ENCODE measurements at regions not wholly inside any gene's neighbourhood (a gene's known extent, or its start where the extent isn't known, plus 50 kb on each side); places are given as distances from the start of the nearest gene placed in this dataset.
"Not testable (repeated sequence)": the region's sequence is repeated elsewhere in the genome, so short reads cannot be mapped to it uniquely, and the experiment has no call there.

DNA sequence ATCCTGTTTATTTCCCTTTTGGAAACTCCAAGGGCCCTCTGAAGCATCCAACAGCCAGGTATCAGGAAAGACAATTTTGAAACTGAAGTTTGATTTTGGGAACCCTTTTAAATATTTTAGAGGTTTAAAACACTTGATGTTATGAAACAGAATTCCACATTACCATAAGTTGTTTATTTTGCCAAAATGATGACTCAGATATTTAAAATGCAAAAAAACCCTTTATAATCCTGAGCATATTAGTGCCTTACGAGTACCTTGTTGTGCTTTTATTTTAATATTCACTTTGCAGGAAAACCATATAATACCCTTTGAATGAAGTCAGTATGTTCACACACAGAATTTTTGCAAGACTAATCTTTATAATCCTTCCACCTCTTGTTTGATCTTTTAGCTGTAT, 765.1 kb upstream of the CA10 start:
- TF ChIP-seq, protein P1, sequence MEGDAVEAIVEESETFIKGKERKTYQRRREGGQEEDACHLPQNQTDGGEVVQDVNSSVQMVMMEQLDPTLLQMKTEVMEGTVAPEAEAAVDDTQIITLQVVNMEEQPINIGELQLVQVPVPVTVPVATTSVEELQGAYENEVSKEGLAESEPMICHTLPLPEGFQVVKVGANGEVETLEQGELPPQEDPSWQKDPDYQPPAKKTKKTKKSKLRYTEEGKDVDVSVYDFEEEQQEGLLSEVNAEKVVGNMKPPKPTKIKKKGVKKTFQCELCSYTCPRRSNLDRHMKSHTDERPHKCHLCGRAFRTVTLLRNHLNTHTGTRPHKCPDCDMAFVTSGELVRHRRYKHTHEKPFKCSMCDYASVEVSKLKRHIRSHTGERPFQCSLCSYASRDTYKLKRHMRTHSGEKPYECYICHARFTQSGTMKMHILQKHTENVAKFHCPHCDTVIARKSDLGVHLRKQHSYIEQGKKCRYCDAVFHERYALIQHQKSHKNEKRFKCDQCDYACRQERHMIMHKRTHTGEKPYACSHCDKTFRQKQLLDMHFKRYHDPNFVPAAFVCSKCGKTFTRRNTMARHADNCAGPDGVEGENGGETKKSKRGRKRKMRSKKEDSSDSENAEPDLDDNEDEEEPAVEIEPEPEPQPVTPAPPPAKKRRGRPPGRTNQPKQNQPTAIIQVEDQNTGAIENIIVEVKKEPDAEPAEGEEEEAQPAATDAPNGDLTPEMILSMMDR (IDR thresholded peaks at IDR 0.05; ENCODE audit: poor library complexity, severe bottlenecking), result no peak
- Histone ChIP-seq H3K36me3 (ENCODE audit: low read depth) (no peaks in the 10 kb centered on the region), H3K9me3 (ENCODE audit: severe bottlenecking) (no peaks in the 10 kb centered on the region), H3K4me3 (ENCODE audit: severe bottlenecking) (no peak overlapping the region), H3K4me1 (ENCODE audit: insufficient read depth, poor library complexity, severe bottlenecking) (no peaks in the 10 kb centered on the region), H3K27me3 (ENCODE audit: insufficient read depth, poor library complexity, severe bottlenecking) (peaks cover 1% of the 10 kb centered on the region), H3K27ac (ENCODE audit: poor library complexity, severe bottlenecking) (no peak overlapping the region)
- DNase-seq (ENCODE audit: low spot score) (no peak), ATAC-seq (ENCODE audit: low read depth) (no peak)

GRCh38 chr17:52899235-52899634, 740.7 kb upstream of the CA10 start:
- DNase-seq (ENCODE audit: low spot score), result no peak
- TF ChIP-seq, protein P1 (IDR thresholded peaks at IDR 0.05; ENCODE audit: poor library complexity, severe bottlenecking), result no peak
- Histone ChIP-seq H3K4me3 (ENCODE audit: severe bottlenecking) (no peak overlapping the region), H3K9me3 (ENCODE audit: severe bottlenecking) (no peaks in the 10 kb centered on the region), H3K36me3 (ENCODE audit: low read depth) (no peaks in the 10 kb centered on the region), H3K27me3 (ENCODE audit: insufficient read depth, poor library complexity, severe bottlenecking) (no peaks in the 10 kb centered on the region), H3K27ac (ENCODE audit: poor library complexity, severe bottlenecking) (no peak overlapping the region), H3K4me1 (ENCODE audit: insufficient read depth, poor library complexity, severe bottlenecking) (no peaks in the 10 kb centered on the region)
- no peak for ATAC-seq (ENCODE audit: low read depth)

GRCh38 chr17:52895272-52895671, 736.8 kb upstream of the CA10 start:
- Histone ChIP-seq H3K27ac (ENCODE audit: poor library complexity, severe bottlenecking) (no peak overlapping the region), H3K4me1 (ENCODE audit: insufficient read depth, poor library complexity, severe bottlenecking) (no peaks in the 10 kb centered on the region), H3K36me3 (ENCODE audit: low read depth) (no peaks in the 10 kb centered on the region), H3K9me3 (ENCODE audit: severe bottlenecking) (no peaks in the 10 kb centered on the region), H3K4me3 (ENCODE audit: severe bottlenecking) (no peak overlapping the region), H3K27me3 (ENCODE audit: insufficient read depth, poor library complexity, severe bottlenecking) (no peaks in the 10 kb centered on the region)
- TF ChIP-seq, protein P1 (IDR thresholded peaks at IDR 0.05; ENCODE audit: poor library complexity, severe bottlenecking), result no peak
- ATAC-seq (ENCODE audit: low read depth) (no peak), DNase-seq (ENCODE audit: low spot score) (no peak)

DNA sequence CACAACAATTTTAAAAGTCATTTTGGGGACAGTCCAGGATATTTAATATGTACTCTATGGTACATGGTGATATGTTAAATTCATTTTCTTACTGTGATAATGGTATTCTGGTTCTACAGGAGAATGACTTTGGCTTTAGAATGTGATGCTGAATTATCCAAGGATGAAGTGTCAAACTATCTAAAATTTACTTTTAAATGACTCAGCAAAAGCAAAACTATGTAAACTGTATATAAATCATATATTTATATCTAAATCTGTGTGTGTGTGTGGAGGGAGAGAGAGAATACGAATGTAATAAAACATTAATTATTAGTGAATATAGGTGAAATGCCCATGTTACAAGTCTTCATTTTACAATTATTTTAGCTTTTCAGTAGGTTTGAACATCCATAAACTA, 733.8 kb upstream of the CA10 start:
- H3K4me1 ChIP-seq (ENCODE audit: insufficient read depth, poor library complexity, severe bottlenecking), result no peaks in the 10 kb centered on the region
- H3K27me3 ChIP-seq (ENCODE audit: insufficient read depth, poor library complexity, severe bottlenecking), result no peaks in the 10 kb centered on the region
- no peak overlapping the region for H3K4me3 ChIP-seq (ENCODE audit: severe bottlenecking)
- no peaks in the 10 kb centered on the region for H3K36me3 ChIP-seq (ENCODE audit: low read depth)
- no peak for ATAC-seq (ENCODE audit: low read depth)
- no peak overlapping the region for H3K27ac ChIP-seq (ENCODE audit: poor library complexity, severe bottlenecking)
- no peak for DNase-seq (ENCODE audit: low spot score)
- TF ChIP-seq, protein P1 (IDR thresholded peaks at IDR 0.05; ENCODE audit: poor library complexity, severe bottlenecking), result no peak
- H3K9me3 ChIP-seq (ENCODE audit: severe bottlenecking), result no peaks in the 10 kb centered on the region

GRCh38 chr17:52885882-52886281, 727.4 kb upstream of the CA10 start:
- ATAC-seq (ENCODE audit: low read depth) (no peak), DNase-seq (ENCODE audit: low spot score) (no peak)
- Histone ChIP-seq H3K9me3 (ENCODE audit: severe bottlenecking) (no peaks in the 10 kb centered on the region), H3K27ac (ENCODE audit: poor library complexity, severe bottlenecking) (no peak overlapping the region), H3K4me3 (ENCODE audit: severe bottlenecking) (no peak overlapping the region), H3K36me3 (ENCODE audit: low read depth) (no peaks in the 10 kb centered on the region), H3K4me1 (ENCODE audit: insufficient read depth, poor library complexity, severe bottlenecking) (no peaks in the 10 kb centered on the region), H3K27me3 (ENCODE audit: insufficient read depth, poor library complexity, severe bottlenecking) (peaks cover 6% of the 10 kb centered on the region)
- TF ChIP-seq, protein P1 (IDR thresholded peaks at IDR 0.05; ENCODE audit: poor library complexity, severe bottlenecking), result no peak

DNA sequence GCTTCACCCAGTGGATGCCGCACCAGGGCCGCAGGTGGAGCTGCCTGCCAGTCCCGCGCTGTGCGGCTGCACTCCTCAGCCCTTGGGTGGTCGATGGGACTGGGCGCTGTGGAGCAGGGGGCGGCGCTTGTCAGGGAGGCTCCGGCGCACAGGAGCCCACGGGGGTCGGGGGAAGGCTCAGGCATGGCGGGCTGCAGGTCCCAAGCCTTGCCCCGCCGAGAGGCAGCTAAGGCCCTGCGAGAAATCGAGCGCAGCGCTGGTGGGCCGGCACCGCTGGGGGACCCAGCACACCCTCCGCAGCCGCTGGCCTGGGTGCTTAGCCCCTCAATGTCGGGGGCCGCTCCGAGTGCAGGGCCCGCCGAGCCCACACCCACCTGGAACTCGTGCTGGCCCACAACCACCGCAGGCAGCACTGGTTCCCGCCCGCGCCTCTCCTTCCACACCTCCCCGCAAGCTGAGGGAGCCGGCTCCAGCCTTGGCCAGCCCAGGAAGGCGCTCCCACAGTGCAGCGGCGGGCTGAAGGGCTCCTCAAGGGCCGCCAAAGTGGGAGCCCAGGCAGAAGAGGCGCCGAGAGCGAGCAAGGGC, 725.5 kb upstream of the CA10 start:
- H3K27ac ChIP-seq (ENCODE audit: poor library complexity, severe bottlenecking); H3K4me3 ChIP-seq (ENCODE audit: severe bottlenecking); H3K9me3 ChIP-seq (ENCODE audit: severe bottlenecking); ATAC-seq (ENCODE audit: low read depth); H3K36me3 ChIP-seq (ENCODE audit: low read depth); DNase-seq (ENCODE audit: low spot score); H3K27me3 ChIP-seq (ENCODE audit: insufficient read depth, poor library complexity, severe bottlenecking); H3K4me1 ChIP-seq (ENCODE audit: insufficient read depth, poor library complexity, severe bottlenecking): not testable (repeated sequence)

- not testable (repeated sequence) for H3K4me3 ChIP-seq (ENCODE audit: severe bottlenecking); H3K27me3 ChIP-seq (ENCODE audit: insufficient read depth, poor library complexity, severe bottlenecking); H3K4me1 ChIP-seq (ENCODE audit: insufficient read depth, poor library complexity, severe bottlenecking); H3K9me3 ChIP-seq (ENCODE audit: severe bottlenecking); H3K27ac ChIP-seq (ENCODE audit: poor library complexity, severe bottlenecking); ATAC-seq (ENCODE audit: low read depth); H3K36me3 ChIP-seq (ENCODE audit: low read depth); DNase-seq (ENCODE audit: low spot score)
These were observed 688.3 kb upstream of the CA10 start for GRCh38 chr17:52846767-52847166.

Data from RWPE2 (cell line).